HEK293 (cell line): ENCODE measurements at regions not wholly inside any gene's neighbourhood (a gene's known extent, or its start where the extent isn't known, plus 50 kb on each side); places are given as distances from the start of the nearest gene placed in this dataset.

Experiments
- CTCF ChIA-PET: fragments of 350-600 bp; formaldehyde crosslinking; extraction: SDS; loops from one replicate; lab custom pipeline; 2021; ENCODE audit warnings: antibody characterized with exemption; lab: Yijun Ruan, JAX
- POLR2A ChIA-PET: fragments of 300-600 bp; formaldehyde crosslinking; extraction: SDS; loops from one replicate; lab custom pipeline; 2020; ENCODE audit warnings: antibody characterized with exemption, inconsistent platforms; lab: Yijun Ruan, JAX
- H3K27ac ChIP-seq: fragments of 200-500 bp; sonication (Bioruptor generic); 2 replicates; pipeline ENCODE4 v1.5.1; 2014; ENCODE audit warnings: low read depth, low read length, control low read depth, inconsistent platforms; ENCODE audit errors: extremely low read depth
- H3K36me3 ChIP-seq, 2 experiments: fragments of 200-500 bp in 1 of 2; sonication (Bioruptor generic) in 1 of 2; 1 replicate in 1 of 2; 2 replicates in 1 of 2; pipeline ENCODE4 v1.5.1; 2014 to 2017; ENCODE audit warnings: inconsistent platforms in 2 of 2, low read length in 2 of 2; ENCODE audit not compliant: control insufficient read depth in 2 of 2, insufficient read depth in 1 of 2
- H3K4me1 ChIP-seq: fragments of 200-500 bp; sonication (Bioruptor generic); 2 replicates; pipeline ENCODE4 v1.5.1; 2014; ENCODE audit warnings: mild to moderate bottlenecking, low read length, inconsistent platforms; ENCODE audit not compliant: control insufficient read depth, insufficient read depth
- H3K4me3 ChIP-seq: 2 replicates; pipeline ENCODE4 v1.5.1; 2011; ENCODE audit warnings: low read depth, mild to moderate bottlenecking, control low read depth, low read length, moderate library complexity
- H3K9me3 ChIP-seq: fragments of 200-500 bp; sonication (Bioruptor generic); 2 replicates; pipeline ENCODE4 v1.5.1; 2014; ENCODE audit warnings: low read depth, low read length, inconsistent platforms; ENCODE audit not compliant: control insufficient read depth, insufficient read depth
- GLI2 ChIP-seq: fragments of 450-650 bp; formaldehyde crosslinking; IDR thresholded peaks from 2 replicates; pipeline ENCODE4; 2017; ENCODE audit warnings: missing biosample characterization, missing genetic modification characterization, low read depth, borderline replicate concordance
- OVOL3 ChIP-seq: fragments of 450-650 bp; formaldehyde crosslinking; IDR thresholded peaks from 2 replicates; pipeline ENCODE4 v1.5.1; 2016; ENCODE audit warnings: missing biosample characterization, missing genetic modification characterization
- PRDM1 ChIP-seq: fragments of 450-650 bp; formaldehyde crosslinking; IDR thresholded peaks from 2 replicates; pipeline ENCODE4; 2016; ENCODE audit warnings: missing biosample characterization, missing genetic modification characterization
- ZFHX2 ChIP-seq: fragments of 450-650 bp; formaldehyde crosslinking; conservative IDR thresholded peaks from 2 replicates; pipeline ENCODE4 v1.5.1; 2016; ENCODE audit warnings: missing biosample characterization, missing genetic modification characterization
- ZIC2 ChIP-seq: fragments of 450-650 bp; formaldehyde crosslinking; IDR thresholded peaks from 2 replicates; pipeline ENCODE4 v1.5.1; 2016; ENCODE audit warnings: missing biosample characterization, missing genetic modification characterization
- ZNF140 ChIP-seq: fragments of 450-650 bp; formaldehyde crosslinking; IDR thresholded peaks from 2 replicates; pipeline ENCODE4 v1.5.1; 2016; ENCODE audit warnings: missing biosample characterization, missing genetic modification characterization
- ZNF239 ChIP-seq: fragments of 450-650 bp; formaldehyde crosslinking; IDR thresholded peaks from 2 replicates; pipeline ENCODE4 v1.5.1; 2016; ENCODE audit warnings: missing biosample characterization, missing genetic modification characterization
- ZNF266 ChIP-seq: fragments of 450-650 bp; formaldehyde crosslinking; IDR thresholded peaks from 2 replicates; pipeline ENCODE4 v1.5.1; 2016; ENCODE audit warnings: missing biosample characterization, missing genetic modification characterization, low read depth
- ZNF366 ChIP-seq: fragments of 450-650 bp; formaldehyde crosslinking; conservative IDR thresholded peaks from 2 replicates; pipeline ENCODE4 v1.5.1; 2016; ENCODE audit warnings: missing biosample characterization, missing genetic modification characterization
- ZNF514 ChIP-seq: fragments of 450-650 bp; formaldehyde crosslinking; IDR thresholded peaks from 2 replicates; pipeline ENCODE4 v1.5.1; 2016; ENCODE audit warnings: missing biosample characterization, missing genetic modification characterization
- ZNF518A ChIP-seq: fragments of 450-650 bp; formaldehyde crosslinking; conservative IDR thresholded peaks from 2 replicates; pipeline ENCODE4 v1.5.1; 2016; ENCODE audit warnings: low read depth, missing biosample characterization, missing genetic modification characterization
- ZNF529 ChIP-seq: fragments of 450-650 bp; formaldehyde crosslinking; IDR thresholded peaks from 2 replicates; pipeline ENCODE4 v1.5.1; 2017; ENCODE audit warnings: missing genetic modification characterization, missing biosample characterization; ENCODE audit not compliant: insufficient replicate concordance
- ZNF621 ChIP-seq: fragments of 450-650 bp; formaldehyde crosslinking; IDR thresholded peaks from 2 replicates; pipeline ENCODE4 v1.5.1; 2017; ENCODE audit warnings: missing biosample characterization, missing genetic modification characterization
- ZNF645 ChIP-seq: fragments of 450-650 bp; formaldehyde crosslinking; IDR thresholded peaks from 2 replicates; pipeline ENCODE4; 2016; ENCODE audit warnings: missing biosample characterization, missing genetic modification characterization
- ZNF677 ChIP-seq: fragments of 450-650 bp; IDR thresholded peaks from 2 replicates; pipeline ENCODE4 v1.5.0; 2018; ENCODE audit warnings: missing biosample characterization, mild to moderate bottlenecking, missing genetic modification characterization, moderate library complexity
- ZNF692 ChIP-seq: fragments of 450-650 bp; formaldehyde crosslinking; IDR thresholded peaks from 2 replicates; pipeline ENCODE4 v1.5.1; 2016; ENCODE audit warnings: missing biosample characterization, missing genetic modification characterization
- ZSCAN16 ChIP-seq: fragments of 450-650 bp; formaldehyde crosslinking; IDR thresholded peaks from 2 replicates; pipeline ENCODE4 v1.5.1; 2016; ENCODE audit warnings: missing biosample characterization, missing genetic modification characterization

GRCh38 chrX:137431693-137432488 lies 134.0 kb upstream of the ZIC3 start:
- H3K4me3 ChIP-seq = no peak overlapping the region
- H3K9me3 ChIP-seq = no peaks in the 10 kb centered on the region
- H3K27ac ChIP-seq = no peak overlapping the region
- CTCF ChIA-PET = interaction anchor here (0.5 to 1.1 kb wide), 7 partner anchors 11 to 1324 kb away, joined by 3 to 4 read pairs (median 3); no protein-coding TSS in a partner anchor
- POLR2A ChIA-PET = no interaction called here
- H3K4me1 ChIP-seq = no peaks in the 10 kb centered on the region
- H3K36me3 ChIP-seq = no peaks in the 10 kb centered on the region
- TF ChIP-seq ZNF366 (tag by site-specific recombination) (peak; percentile 91), PRDM1 (tag by site-specific recombination) (peak; percentile 84), ZNF645 (tag by site-specific recombination) (no peak), ZNF266 (tag by site-specific recombination) (0 out of 2 replicates have a peak, but pooled peaks have one; percentile 43)

- TF ChIP-seq ZSCAN16 (tag by site-specific recombination) = no peak
- TF ChIP-seq ZFHX2 (tag by site-specific recombination) = no peak
- no peak for TF ChIP-seq ZNF677 (tag by site-specific recombination)
- no peak for TF ChIP-seq ZIC2 (tag by site-specific recombination)
- TF ChIP-seq ZNF239 (tag by site-specific recombination) = no peak
- no peak for TF ChIP-seq ZNF514 (tag by site-specific recombination)
- no peak for TF ChIP-seq ZNF529 (tag by site-specific recombination)
- TF ChIP-seq ZNF621 (tag by site-specific recombination) = no peak
- TF ChIP-seq ZNF518A (tag by site-specific recombination) = no peak
- no peak for TF ChIP-seq ZNF692
- no peak for TF ChIP-seq ZNF140
- TF ChIP-seq OVOL3 (tag by site-specific recombination) = no peak
- TF ChIP-seq GLI2 (tag by site-specific recombination) = no peak
- Histone ChIP-seq H3K4me3 (no peak overlapping the region), H3K27ac (no peak overlapping the region), H3K36me3 (no peaks in the 10 kb centered on the region), H3K4me1 (no peaks in the 10 kb centered on the region), H3K9me3 (no peaks in the 10 kb centered on the region)
- ChIA-PET CTCF (interaction anchor here (0.6 kb wide), 1 partner anchor 736 kb away, joined by 5 read pairs; no protein-coding TSS in a partner anchor), POLR2A (no interaction called here)
These were observed 134.9 kb upstream of the ZIC3 start for GRCh38 chrX:137430984-137431475.
